ENCODE measurements at regions not wholly inside any gene's neighbourhood (a gene's known extent, or its start where the extent isn't known, plus 50 kb on each side); places are given as distances from the start of the nearest gene placed in this dataset.

GRCh38 chr4:114538012-114538617, 60.5 kb upstream of the UGT8 start:
- Histone ChIP-seq H3K36me3 (ENCODE audit: low read depth) (no peaks in the 10 kb centered on the region), H3K9me2 (ENCODE audit: insufficient read depth) (no peaks in the 10 kb centered on the region), H3K9me3 (ENCODE audit: insufficient read depth, low read depth) (no peaks in the 10 kb centered on the region), H3F3A (ENCODE audit: insufficient read depth, low read depth) (no peaks in the 10 kb centered on the region), H3K27me3 (ENCODE audit: insufficient read depth, low read depth) (no peaks in the 10 kb centered on the region), H3K4me2 (no peak overlapping the region), H2AFZ (no peak overlapping the region), H3K4me3 (no peak overlapping the region), H3K27ac (no peak overlapping the region), H3K79me2 (ENCODE audit: low read depth) (no peaks in the 10 kb centered on the region), H3K4me1 (replicated peaks; ENCODE audit: insufficient read depth) (no peaks in the 10 kb centered on the region), H4K20me1 (ENCODE audit: insufficient read depth) (no peaks in the 10 kb centered on the region)
- ChIA-PET POLR2A (ENCODE audit: unreplicated experiment) (no interaction called here), CTCF (no interaction called here)
- TF ChIP-seq EZH2 (IDR thresholded peaks at IDR 0.05; ENCODE audit: low read depth) (no peak), CTCF (conservative IDR thresholded peaks at IDR 0.05) (no peak)
- BruUV-seq (replicated peaks): no TSS peak
- intact Hi-C loops (cut with micrococcal nuclease; ENCODE audit: unreplicated experiment): no loop called here
- no peak for DNase-seq

GRCh38 chr4:114539985-114540384, 58.6 kb upstream of the UGT8 start:
- CTCF ChIA-PET: no interaction called here

DNA sequence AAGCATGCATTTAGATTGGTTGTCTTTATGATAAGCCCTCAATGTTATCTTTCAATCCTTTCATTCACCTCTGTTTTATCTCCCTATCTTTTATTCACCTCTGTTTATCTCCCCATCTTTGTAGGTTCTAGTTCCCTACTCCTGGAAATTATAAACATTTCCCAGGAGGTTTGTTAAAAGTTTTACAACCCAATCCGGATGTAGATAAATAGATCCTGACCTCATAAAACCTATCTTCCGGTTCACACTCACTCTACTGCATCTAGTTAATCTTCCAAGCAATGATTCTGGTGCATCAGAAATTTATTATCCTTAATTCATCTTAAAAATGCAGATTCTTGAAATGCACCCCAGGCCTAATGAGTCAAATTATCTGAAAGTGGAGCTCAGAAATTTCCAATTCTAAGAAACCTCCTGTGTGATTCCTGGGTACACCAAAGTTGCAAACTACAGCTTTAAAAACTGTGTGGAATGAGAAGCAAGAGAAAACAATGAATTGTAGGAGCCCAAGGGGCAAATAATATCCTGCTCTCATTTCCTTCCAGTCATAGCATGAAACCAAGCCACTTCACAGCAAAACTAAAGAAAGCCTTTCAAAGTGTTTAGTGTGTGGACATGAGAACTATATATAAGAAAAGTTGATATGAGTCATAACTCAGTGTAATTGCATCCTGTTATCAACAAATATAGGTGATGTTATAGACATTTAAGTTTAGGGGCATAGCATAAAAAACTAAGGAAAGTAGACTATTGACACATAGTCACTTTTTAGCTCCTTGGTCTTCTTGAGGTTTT, 51.1 kb upstream of the UGT8 start:
- ChIA-PET POLR2A (ENCODE audit: unreplicated experiment) (no interaction called here), CTCF (no interaction called here)
- Histone ChIP-seq H3K4me3 (no peak overlapping the region), H3K27ac (no peak overlapping the region), H3K36me3 (ENCODE audit: low read depth) (no peaks in the 10 kb centered on the region), H2AFZ (no peak overlapping the region), H4K20me1 (ENCODE audit: insufficient read depth) (no peaks in the 10 kb centered on the region), H3K9me2 (ENCODE audit: insufficient read depth) (no peaks in the 10 kb centered on the region), H3K9me3 (ENCODE audit: insufficient read depth, low read depth) (no peaks in the 10 kb centered on the region), H3F3A (ENCODE audit: insufficient read depth, low read depth) (no peaks in the 10 kb centered on the region), H3K79me2 (ENCODE audit: low read depth) (no peaks in the 10 kb centered on the region), H3K27me3 (ENCODE audit: insufficient read depth, low read depth) (no peaks in the 10 kb centered on the region), H3K4me2 (no peak overlapping the region), H3K4me1 (replicated peaks; ENCODE audit: insufficient read depth) (no peaks in the 10 kb centered on the region)
- intact Hi-C loops (cut with micrococcal nuclease; ENCODE audit: unreplicated experiment): no loop called here
- DNase-seq: no peak
- BruUV-seq (replicated peaks): no TSS peak
- no peak for TF ChIP-seq CTCF (conservative IDR thresholded peaks at IDR 0.05)
- no peak for TF ChIP-seq EZH2 (IDR thresholded peaks at IDR 0.05; ENCODE audit: low read depth)

More at GRCh38 chr4:114539985-114540384, 58.6 kb upstream of the UGT8 start:
- Histone ChIP-seq H3K27me3 (ENCODE audit: insufficient read depth, low read depth) (no peaks in the 10 kb centered on the region), H3K4me3 (no peak overlapping the region), H4K20me1 (ENCODE audit: insufficient read depth) (no peaks in the 10 kb centered on the region), H3K9me3 (ENCODE audit: insufficient read depth, low read depth) (no peaks in the 10 kb centered on the region), H3K36me3 (ENCODE audit: low read depth) (no peaks in the 10 kb centered on the region), H3K9me2 (ENCODE audit: insufficient read depth) (no peaks in the 10 kb centered on the region), H3F3A (ENCODE audit: insufficient read depth, low read depth) (no peaks in the 10 kb centered on the region), H3K79me2 (ENCODE audit: low read depth) (no peaks in the 10 kb centered on the region), H3K4me2 (no peak overlapping the region), H3K4me1 (replicated peaks; ENCODE audit: insufficient read depth) (no peaks in the 10 kb centered on the region), H2AFZ (no peak overlapping the region), H3K27ac (no peak overlapping the region)
- intact Hi-C loops (cut with micrococcal nuclease; ENCODE audit: unreplicated experiment): no loop called here
- POLR2A ChIA-PET (ENCODE audit: unreplicated experiment): no interaction called here
- TF ChIP-seq CTCF (conservative IDR thresholded peaks at IDR 0.05): no peak
- no peak for TF ChIP-seq EZH2 (IDR thresholded peaks at IDR 0.05; ENCODE audit: low read depth)
- no peak for DNase-seq
- BruUV-seq (replicated peaks): no TSS peak

Data from PC-9 (cell line).